ENCODE measurements at regions not wholly inside any gene's neighbourhood (a gene's known extent, or its start where the extent isn't known, plus 50 kb on each side); places are given as distances from the start of the nearest gene placed in this dataset.
A peak's percentile ranks its signal among the peaks of the same experiment; 100 is the strongest.

GRCh38 chr13:106636492-106636891 is 68.6 kb upstream of the ARGLU1 start:
- no peaks in the 10 kb centered on the region for H3K4me1 Mint-ChIP-seq
- no peaks in the 10 kb centered on the region for H3K9me3 ChIP-seq (ENCODE audit: control insufficient read depth, low read length)
- H3K4me3 ChIP-seq (ENCODE audit: low read length), result no peak overlapping the region
- peaks cover 26% of the 10 kb centered on the region for H3K27me3 Mint-ChIP-seq (ENCODE audit: insufficient read depth)
- peaks cover 13% of the 10 kb centered on the region for H3K27me3 ChIP-seq (ENCODE audit: control insufficient read depth, insufficient read depth, low read length, poor library complexity, severe bottlenecking)
- DNase-seq, result no peak
- no peaks in the 10 kb centered on the region for H3K9me3 Mint-ChIP-seq
- no peaks in the 10 kb centered on the region for H3K36me3 Mint-ChIP-seq (ENCODE audit: low read depth)
- H3K4me3 Mint-ChIP-seq, result no peak overlapping the region
- 88 to 91% methylated on average over 1 to 3 of the region's 3 CpGs for WGBS, 2 experiments (ENCODE audit: insufficient coverage in 1 of 2, insufficient read length in 1 of 2)
- H3K4me1 ChIP-seq (ENCODE audit: control insufficient read depth, insufficient read depth, low read length), result no peaks in the 10 kb centered on the region
- H3K9ac ChIP-seq (ENCODE audit: extremely low read depth, low read length, poor library complexity, severe bottlenecking), result no peak overlapping the region
- no peak overlapping the region for H3K27ac ChIP-seq (ENCODE audit: low read depth, low read length)
- no peak overlapping the region for H3K27ac Mint-ChIP-seq
- no peak for TF ChIP-seq CTCF (conservative IDR thresholded peaks at IDR 0.05)
- no peaks in the 10 kb centered on the region for H3K36me3 ChIP-seq (ENCODE audit: control insufficient read depth, insufficient read depth, low read length)

- H3K9me3 ChIP-seq (ENCODE audit: control insufficient read depth, low read length), result no peaks in the 10 kb centered on the region
These were observed 67.7 kb upstream of the ARGLU1 start for GRCh38 chr13:106635616-106636015.

GRCh38 chr13:106633321-106633720 is 65.4 kb upstream of the ARGLU1 start:
- no peak for TF ChIP-seq CTCF (conservative IDR thresholded peaks at IDR 0.05)
- peaks cover 32% of the 10 kb centered on the region for H3K27me3 ChIP-seq (ENCODE audit: control insufficient read depth, insufficient read depth, low read length, poor library complexity, severe bottlenecking)
- Mint-ChIP-seq H3K4me1 (peaks cover 5% of the 10 kb centered on the region), H3K27me3 (ENCODE audit: insufficient read depth) (peaks cover 39% of the 10 kb centered on the region), H3K27ac (no peak overlapping the region), H3K4me3 (no peak overlapping the region), H3K36me3 (ENCODE audit: low read depth) (no peaks in the 10 kb centered on the region), H3K9me3 (no peaks in the 10 kb centered on the region)
- no peaks in the 10 kb centered on the region for H3K9me3 ChIP-seq (ENCODE audit: control insufficient read depth, low read length)
- H3K27ac ChIP-seq (ENCODE audit: low read depth, low read length), result peak overlapping the region; percentile 34
- no peak for DNase-seq
- H3K36me3 ChIP-seq (ENCODE audit: control insufficient read depth, insufficient read depth, low read length), result no peaks in the 10 kb centered on the region
- H3K4me1 ChIP-seq (ENCODE audit: control insufficient read depth, insufficient read depth, low read length), result no peaks in the 10 kb centered on the region
- 47 to 92% methylated on average over 2 to 5 of the region's 5 CpGs for WGBS, 2 experiments (ENCODE audit: insufficient coverage in 1 of 2, insufficient read length in 1 of 2)
- H3K9ac ChIP-seq (ENCODE audit: extremely low read depth, low read length, poor library complexity, severe bottlenecking), result no peak overlapping the region
- H3K4me3 ChIP-seq (ENCODE audit: low read length), result no peak overlapping the region

More at GRCh38 chr13:106635616-106636015, 67.7 kb upstream of the ARGLU1 start:
- H3K4me3 ChIP-seq (ENCODE audit: low read length), result no peak overlapping the region
- DNase-seq, result no peak
- H3K27ac ChIP-seq (ENCODE audit: low read depth, low read length), result no peak overlapping the region
- no peaks in the 10 kb centered on the region for H3K4me1 ChIP-seq (ENCODE audit: control insufficient read depth, insufficient read depth, low read length)
- Mint-ChIP-seq H3K4me1 (no peaks in the 10 kb centered on the region), H3K36me3 (ENCODE audit: low read depth) (no peaks in the 10 kb centered on the region), H3K27ac (no peak overlapping the region), H3K9me3 (no peaks in the 10 kb centered on the region), H3K27me3 (ENCODE audit: insufficient read depth) (peaks cover 26% of the 10 kb centered on the region), H3K4me3 (no peak overlapping the region)
- TF ChIP-seq CTCF (conservative IDR thresholded peaks at IDR 0.05), result no peak
- no peaks in the 10 kb centered on the region for H3K36me3 ChIP-seq (ENCODE audit: control insufficient read depth, insufficient read depth, low read length)
- no peak overlapping the region for H3K9ac ChIP-seq (ENCODE audit: extremely low read depth, low read length, poor library complexity, severe bottlenecking)
- WGBS, 2 experiments (ENCODE audit: insufficient coverage in 1 of 2, insufficient read length in 1 of 2), result 90 to 97% methylated on average over 7 to 9 of the region's 9 CpGs
- peaks cover 13% of the 10 kb centered on the region for H3K27me3 ChIP-seq (ENCODE audit: control insufficient read depth, insufficient read depth, low read length, poor library complexity, severe bottlenecking)
